IPS DF 4.7 (cell line): ENCODE measurements at regions not wholly inside any gene's neighbourhood (a gene's known extent, or its start where the extent isn't known, plus 50 kb on each side); places are given as distances from the start of the nearest gene placed in this dataset.

Source experiments
- DNase-seq: peaks from one replicate; pipeline ENCODE4 v3.0.0-alpha.2; 2013; ENCODE audit warnings: low spot score; ENCODE audit errors: extremely low read depth

DNA sequence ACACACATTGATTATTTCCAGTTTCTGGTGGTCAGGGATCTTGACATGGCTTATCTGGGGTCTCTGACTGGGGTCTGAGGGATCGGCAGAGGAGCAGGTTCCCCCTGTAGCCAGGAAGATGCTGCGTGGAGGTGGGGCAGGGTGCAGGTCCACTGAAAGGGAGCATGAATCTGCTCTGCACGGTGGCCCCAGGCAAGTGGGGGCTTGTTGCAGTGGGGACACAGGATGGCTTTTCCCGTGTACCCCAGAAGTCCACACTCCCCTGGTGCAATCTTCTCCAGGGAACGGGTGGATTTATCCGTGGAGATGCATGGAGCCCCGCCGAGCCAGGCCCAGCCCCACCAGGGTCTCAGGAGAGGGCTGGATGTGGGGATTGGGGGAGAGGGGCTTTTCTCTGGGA, 210.4 kb upstream of the C14orf180 start:
- DNase-seq, result no peak

- peak; percentile 38 for DNase-seq
Measured at GRCh38 chr14:104370256-104370870, 209.2 kb upstream of the C14orf180 start.

- DNase-seq, result no peak
Measured at GRCh38 chr14:104371031-104371430, 208.5 kb upstream of the C14orf180 start.

DNA sequence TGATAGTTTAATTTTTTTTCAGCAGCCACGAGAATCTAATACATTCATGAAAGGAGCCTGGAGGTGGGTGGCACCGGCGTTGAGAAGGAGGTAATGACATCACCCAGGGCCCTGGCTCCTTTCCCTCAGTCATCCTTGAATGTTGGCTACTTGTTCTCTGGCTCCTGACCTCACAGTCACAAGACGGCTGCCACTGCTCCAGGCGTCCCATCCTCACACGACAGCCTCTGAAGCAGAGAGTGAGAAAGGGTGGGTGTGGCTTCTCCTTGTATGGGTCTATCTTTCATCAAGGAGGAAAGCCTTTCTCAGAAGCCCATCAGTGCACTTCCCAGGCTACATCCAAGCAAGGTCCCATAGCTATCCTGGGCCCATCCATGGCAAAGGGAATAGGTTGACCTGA, 207.6 kb upstream of the C14orf180 start:
- DNase-seq, result no peak

- no peak for DNase-seq
Measured at GRCh38 chr14:104372390-104373054, 207.0 kb upstream of the C14orf180 start.

- no peak for DNase-seq
Measured at GRCh38 chr14:104373055-104373854, 206.3 kb upstream of the C14orf180 start.

DNA sequence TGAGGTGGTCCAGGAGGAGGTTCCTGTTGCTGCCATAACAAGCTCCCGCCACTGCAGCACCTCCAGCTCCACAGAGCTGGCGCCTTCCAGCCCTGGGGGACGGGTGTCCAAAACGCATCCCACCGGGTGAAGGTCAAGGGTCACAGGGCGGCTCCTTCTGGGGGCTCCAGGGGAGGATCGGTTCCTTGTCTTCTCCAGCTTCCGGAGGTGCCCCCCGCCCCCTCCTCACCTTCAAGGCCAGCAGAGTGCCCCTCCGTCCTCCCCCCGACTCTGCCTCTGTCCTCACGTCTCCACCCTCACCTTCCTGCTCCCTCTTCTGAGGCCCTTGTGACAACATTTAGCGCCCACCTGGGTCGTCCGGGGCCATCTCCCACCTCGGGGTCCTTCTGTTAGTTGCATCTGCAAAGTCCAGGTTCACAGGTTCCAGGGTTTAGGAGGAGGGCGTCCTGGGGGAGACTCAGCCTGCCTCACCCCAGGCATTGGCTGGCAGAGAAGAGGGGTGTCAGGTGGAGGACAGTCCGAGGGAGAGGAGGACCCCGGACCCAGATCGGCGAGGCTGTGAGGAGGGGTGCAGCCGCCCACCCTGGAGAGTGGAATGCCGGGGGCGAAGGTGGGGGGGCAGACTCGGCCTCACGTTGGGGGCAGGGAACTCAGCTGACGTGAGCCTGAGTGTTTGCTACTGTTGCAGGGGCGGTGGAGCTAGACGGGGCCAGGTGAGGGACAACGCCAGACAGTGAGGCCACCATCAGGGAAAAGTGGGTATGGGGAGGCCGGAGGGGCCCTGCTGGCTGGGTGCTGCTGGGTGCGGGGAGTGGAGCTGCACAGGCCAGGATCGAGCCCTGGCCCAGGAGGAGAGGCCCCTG, 205.5 kb upstream of the C14orf180 start:
- no peak for DNase-seq

DNA sequence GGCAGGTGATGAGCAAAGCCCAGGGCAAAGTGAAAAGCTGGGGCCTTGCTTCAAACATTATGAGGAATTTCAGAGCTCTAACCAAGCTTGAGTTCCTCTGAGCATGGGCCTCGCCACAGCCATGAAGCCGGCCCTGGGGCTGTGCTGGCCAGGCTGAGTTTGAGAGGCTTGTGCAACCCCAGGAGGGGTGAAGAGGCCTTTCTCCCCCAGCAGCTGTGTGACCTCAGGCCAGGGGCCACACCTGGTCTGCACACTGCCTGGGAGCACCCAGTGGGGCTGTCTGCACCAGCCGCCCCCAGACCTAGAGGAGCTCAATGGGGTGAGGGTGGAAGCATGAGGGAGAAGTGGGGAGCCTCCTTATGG, 204.9 kb upstream of the C14orf180 start:
- DNase-seq, result no peak

DNA sequence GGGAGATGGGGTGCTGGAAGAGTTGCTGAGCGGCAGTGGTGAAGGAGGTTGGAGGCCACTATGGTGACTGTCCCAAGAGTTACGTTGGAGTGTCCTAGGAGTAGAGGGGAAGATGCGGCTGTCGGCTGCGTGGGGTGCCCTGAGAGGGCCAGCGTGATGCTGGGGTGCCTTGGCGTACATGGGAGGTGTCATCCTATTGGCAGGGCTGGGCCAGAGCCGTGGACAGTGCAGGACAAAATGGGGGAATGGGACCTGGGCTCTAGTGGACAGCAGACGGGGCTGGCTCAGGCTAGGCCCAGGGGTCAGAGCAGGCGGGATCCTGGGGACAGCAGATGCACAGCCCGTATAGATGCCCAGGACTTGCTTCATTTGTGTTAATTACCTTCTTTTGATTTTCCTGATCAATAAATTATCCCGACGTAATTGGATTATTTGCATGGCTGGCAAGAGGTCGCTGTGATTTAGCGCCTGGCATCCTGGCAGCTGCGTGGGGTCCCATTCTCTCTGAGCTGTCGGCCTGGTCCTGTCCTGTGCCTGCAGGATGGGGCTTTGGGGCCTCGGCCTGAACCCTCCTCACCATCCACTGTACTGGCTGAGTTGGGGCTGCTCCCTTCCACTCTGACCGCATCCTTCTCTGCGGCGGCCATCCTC, 203.9 kb upstream of the C14orf180 start:
- DNase-seq, result no peak

DNA sequence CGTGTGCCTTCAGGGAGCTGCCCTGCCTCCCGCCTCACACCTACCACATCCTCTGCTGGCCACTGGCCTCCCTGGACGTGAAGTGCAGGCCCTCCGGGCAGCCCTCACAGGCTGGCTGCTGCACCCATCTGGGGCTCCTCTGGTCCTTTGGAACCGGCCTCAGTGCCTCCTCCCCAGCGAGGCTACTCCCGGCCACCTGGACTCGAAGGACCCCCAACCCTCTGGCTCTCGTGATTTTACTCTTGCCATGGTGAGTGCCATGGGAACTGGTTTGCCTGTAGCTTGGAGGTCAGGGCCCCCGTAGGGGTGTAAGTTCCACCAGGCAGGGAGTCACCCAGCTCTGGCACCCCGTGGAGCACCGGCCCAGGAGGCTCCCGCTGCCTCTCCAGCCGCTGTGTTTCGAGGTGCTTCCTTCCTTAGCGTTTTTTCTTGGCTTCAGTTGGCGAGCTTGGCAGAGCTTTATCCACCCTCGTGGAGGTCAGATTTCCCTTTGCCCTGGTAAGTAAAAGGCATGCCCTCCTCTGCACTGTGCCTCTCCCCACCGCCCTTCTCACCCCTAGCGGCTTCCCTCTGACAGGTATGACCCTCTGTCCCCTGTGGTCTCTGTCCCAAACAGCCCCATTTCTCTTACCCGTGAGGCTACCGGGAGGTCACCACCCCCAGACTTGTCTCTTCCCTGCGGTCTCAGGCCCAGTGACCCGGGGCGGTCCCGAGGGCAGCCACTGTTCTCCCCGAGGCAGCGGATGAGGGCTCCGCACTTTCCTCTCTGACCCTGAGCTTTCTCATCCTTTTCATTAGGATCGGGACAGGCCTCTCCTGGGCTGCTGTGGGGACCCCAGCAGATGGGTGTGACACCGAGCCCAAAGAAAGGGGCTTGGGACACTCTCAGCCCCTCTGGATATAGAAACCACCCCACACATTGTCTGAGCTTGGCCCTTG, 203.1 kb upstream of the C14orf180 start:
- no peak for DNase-seq

- no peak for DNase-seq
Measured at GRCh38 chr14:104377256-104377655, 202.3 kb upstream of the C14orf180 start.

- no peak for DNase-seq
Measured at GRCh38 chr14:104378698-104379113, 200.9 kb upstream of the C14orf180 start.

DNA sequence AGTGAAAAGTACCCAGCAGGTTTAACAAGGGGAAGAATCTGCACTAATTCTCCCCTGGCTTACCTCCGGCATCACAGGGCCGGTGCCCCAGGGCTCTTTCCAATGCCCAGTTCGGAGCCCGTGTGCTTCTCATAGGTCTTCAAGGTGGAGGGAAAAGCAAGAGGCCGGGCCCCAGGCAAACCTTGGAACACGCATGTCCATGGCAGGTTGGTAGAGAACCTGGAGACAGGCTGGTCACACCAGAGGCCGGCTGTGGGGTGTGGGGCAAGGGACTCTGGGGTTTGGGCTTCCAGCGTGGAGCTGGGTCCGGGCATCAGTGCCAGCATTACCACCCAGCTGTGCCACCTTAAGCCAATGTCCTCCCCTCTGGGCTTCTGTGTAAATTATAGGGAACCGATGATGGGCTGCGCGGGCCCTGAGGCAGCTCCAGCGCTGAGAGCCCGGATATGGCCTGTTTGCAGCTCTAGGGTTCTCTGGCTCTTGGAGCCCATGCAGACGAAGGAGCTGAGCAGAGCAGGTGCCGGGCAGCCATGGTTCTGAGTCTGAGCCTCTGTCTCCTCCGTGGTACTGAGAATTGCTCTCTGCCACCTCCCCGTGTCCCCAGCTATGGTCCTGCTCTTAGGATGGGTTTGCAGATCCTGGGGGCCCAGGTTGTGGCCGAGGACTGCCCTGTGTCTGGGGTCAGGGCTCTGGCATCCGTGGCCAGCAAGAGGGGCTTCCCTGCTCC, 197.0 kb upstream of the C14orf180 start:
- no peak for DNase-seq

- no peak for DNase-seq
Measured at GRCh38 chr14:104383088-104383995, 196.2 kb upstream of the C14orf180 start.

- DNase-seq, result no peak
Measured at GRCh38 chr14:104383996-104384775, 195.4 kb upstream of the C14orf180 start.

GRCh38 chr14:104384776-104385071, 194.8 kb upstream of the C14orf180 start:
- no peak for DNase-seq

DNA sequence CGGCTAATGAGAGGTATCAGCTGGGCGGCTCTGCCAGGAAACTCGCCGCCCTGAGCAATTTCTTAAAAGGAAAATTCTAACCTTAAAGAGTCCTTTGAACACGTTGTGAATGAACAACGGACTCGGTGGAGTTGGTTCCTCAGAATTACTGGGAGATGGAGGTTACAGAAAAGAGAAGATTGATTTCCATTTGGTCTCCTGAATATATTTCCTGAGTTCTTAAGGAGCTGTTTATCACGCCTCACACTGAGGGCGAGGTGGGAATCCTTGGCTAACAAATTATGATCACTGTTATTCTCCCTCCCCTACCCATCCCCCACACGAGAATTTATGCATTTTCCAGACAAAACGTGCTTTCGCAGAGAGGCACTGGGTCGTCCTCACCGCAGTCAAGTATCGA, 194.5 kb upstream of the C14orf180 start:
- DNase-seq, result no peak
